Renal cortex interstitium (tissue), 11 donors: ENCODE measurements at regions not wholly inside any gene's neighbourhood (a gene's known extent, or its start where the extent isn't known, plus 50 kb on each side); places are given as distances from the start of the nearest gene placed in this dataset.

Experiments used
- DNase-seq, 11 donors: peaks; one replicate each; pipeline ENCODE4 v3.0.0-alpha.2; 2013; ENCODE audit warnings: low read depth in 9 of 11, low spot score in 4 of 11; ENCODE audit errors: extremely low read depth in 1 of 11

GRCh38 chr1:5324883-5325282 is 667.3 kb downstream of the NPHP4 start:
- DNase-seq: no peak

GRCh38 chr1:5318143-5318816 is 663.9 kb downstream of the AJAP1 start:
- DNase-seq: no peak

GRCh38 chr1:5317391-5317790 is 663.0 kb downstream of the AJAP1 start:
- DNase-seq: no peak

GRCh38 chr1:5312862-5313261 is 658.5 kb downstream of the AJAP1 start:
- peak in 1 of 11 donors; percentile 22 for DNase-seq

GRCh38 chr1:5312293-5312674 is 657.9 kb downstream of the AJAP1 start:
- DNase-seq: no peak

- DNase-seq: no peak
Measured at GRCh38 chr1:5311634-5312292, 657.4 kb downstream of the AJAP1 start.

- DNase-seq: no peak
Measured at GRCh38 chr1:5311147-5311546, 656.7 kb downstream of the AJAP1 start.

GRCh38 chr1:5308249-5308648 is 653.8 kb downstream of the AJAP1 start:
- DNase-seq: no peak

- no peak for DNase-seq
Measured at GRCh38 chr1:5304702-5305101, 650.3 kb downstream of the AJAP1 start.

- no peak for DNase-seq
Measured at GRCh38 chr1:5298376-5298775, 644.0 kb downstream of the AJAP1 start.

- no peak for DNase-seq
Measured at GRCh38 chr1:5297886-5298239, 643.5 kb downstream of the AJAP1 start.

GRCh38 chr1:5297180-5297885 is 642.9 kb downstream of the AJAP1 start:
- DNase-seq: no peak

GRCh38 chr1:5296557-5297179 is 642.3 kb downstream of the AJAP1 start:
- no peak for DNase-seq

GRCh38 chr1:5296095-5296494 is 641.7 kb downstream of the AJAP1 start:
- no peak for DNase-seq

- DNase-seq: no peak
Measured at GRCh38 chr1:5291889-5292288, 637.5 kb downstream of the AJAP1 start.

- no peak for DNase-seq
Measured at GRCh38 chr1:5287178-5288150, 633.1 kb downstream of the AJAP1 start.

- no peak for DNase-seq
Measured at GRCh38 chr1:5286244-5286643, 631.8 kb downstream of the AJAP1 start.

- DNase-seq: no peak
Measured at GRCh38 chr1:5274527-5274926, 620.1 kb downstream of the AJAP1 start.
